ENCODE measurements at regions not wholly inside any gene's neighbourhood (a gene's known extent, or its start where the extent isn't known, plus 50 kb on each side); places are given as distances from the start of the nearest gene placed in this dataset.

DNA sequence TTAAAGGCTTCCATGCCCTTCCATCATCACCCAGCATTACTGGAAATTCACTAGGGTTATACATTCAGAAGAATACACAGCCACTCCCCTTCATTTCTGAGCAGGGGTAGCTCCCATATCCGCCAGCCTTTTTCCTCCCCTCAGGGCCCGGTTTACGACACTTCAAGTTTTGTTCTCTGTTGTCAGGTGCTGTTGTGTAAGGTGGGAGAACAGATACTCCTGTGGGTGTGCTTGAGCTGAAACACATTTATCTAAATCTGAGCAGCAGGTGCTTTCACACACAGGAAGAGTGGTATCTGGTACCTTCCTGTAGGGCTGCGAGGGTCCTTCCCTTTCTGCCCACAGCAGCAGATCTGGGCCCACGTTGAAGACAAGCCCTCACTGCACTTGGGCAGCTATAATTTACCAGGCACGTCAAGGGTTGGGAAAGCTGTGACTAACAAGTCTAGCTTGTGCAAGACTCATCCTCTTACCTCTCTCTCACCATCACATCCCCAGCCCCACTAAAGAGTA lies 215.8 kb upstream of the RREB1 start:
- no peak for TF ChIP-seq POLR2A (IDR thresholded peaks at IDR 0.05; ENCODE audit: low read length)
- TF ChIP-seq GATA1 (IDR thresholded peaks at IDR 0.05; ENCODE audit: low read depth, low read length) = no peak
